Neutrophil (primary cell): ENCODE measurements at regions not wholly inside any gene's neighbourhood (a gene's known extent, or its start where the extent isn't known, plus 50 kb on each side); places are given as distances from the start of the nearest gene placed in this dataset.

Experiments
- H3K27ac ChIP-seq: fragments of 200-600 bp; sonication (generic); 2 replicates; pipeline ENCODE4 v1.5.1; 2016; ENCODE audit warnings: mild to moderate bottlenecking, moderate library complexity
- H3K27me3 ChIP-seq: fragments of 200-600 bp; sonication (generic); 2 replicates; pipeline ENCODE4 v1.6.0; 2016; ENCODE audit warnings: mild to moderate bottlenecking
- H3K36me3 ChIP-seq: fragments of 200-600 bp; sonication (generic); 2 replicates; pipeline ENCODE4 v1.5.1; 2017
- H3K4me1 ChIP-seq, 2 experiments: fragments of 200-600 bp in 1 of 2; sonication (generic) in 1 of 2; 1 replicate in 1 of 2; 2 replicates in 1 of 2; pipeline versions ENCODE4 v1.5.1 to v1.6.1; 2013 to 2016; ENCODE audit warnings: low read depth in 1 of 2, low read length in 1 of 2, mild to moderate bottlenecking in 1 of 2, moderate library complexity in 1 of 2; ENCODE audit not compliant: control insufficient read depth in 1 of 2, insufficient read depth in 1 of 2
- H3K4me3 ChIP-seq, 2 experiments: fragments of 200-600 bp in 1 of 2; sonication (generic) in 1 of 2; 1 replicate in 1 of 2; 2 replicates in 1 of 2; pipeline ENCODE4 v1.5.1; 2013 to 2016; ENCODE audit warnings: low read depth in 1 of 2, low read length in 1 of 2, mild to moderate bottlenecking in 1 of 2, moderate library complexity in 1 of 2
- H3K9me3 ChIP-seq: fragments of 200-600 bp; sonication (generic); 2 replicates; pipeline ENCODE4 v1.5.1; 2016
- TF ChIP-seq, protein P1 (sequence below): fragments of 200-600 bp; sonication (generic); IDR thresholded peaks from 2 replicates; pipeline ENCODE4 v1.5.1; 2016; ENCODE audit warnings: antibody characterized with exemption

DNA sequence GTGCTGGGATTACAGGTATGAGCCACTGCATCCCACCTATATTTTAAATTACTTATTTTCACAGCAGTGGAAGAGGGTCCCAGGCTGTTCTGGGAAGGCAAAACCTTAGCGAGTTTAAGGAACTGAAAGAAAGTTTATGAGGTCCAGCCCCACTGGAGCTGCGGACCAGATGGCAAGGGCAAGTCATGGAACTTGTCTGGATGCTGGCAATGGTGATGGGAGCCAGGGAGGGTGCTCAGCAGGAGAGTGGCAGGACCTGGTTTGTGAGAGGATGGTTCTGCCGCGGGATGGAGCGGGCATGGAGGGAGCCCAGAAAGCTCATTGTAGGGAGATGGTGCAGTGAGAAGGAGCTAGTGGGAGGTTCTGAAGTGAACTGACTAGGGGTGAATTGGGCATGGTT lies 50.6 kb upstream of the SLC45A1 start:
- Histone ChIP-seq H3K4me1 (no peaks in the 10 kb centered on the region), H3K27me3 (peaks cover 17% of the 10 kb centered on the region), H3K9me3 (no peaks in the 10 kb centered on the region), H3K36me3 (no peaks in the 10 kb centered on the region), H3K27ac (no peak overlapping the region), H3K4me3 (no peak overlapping the region)
- TF ChIP-seq, protein P1, sequence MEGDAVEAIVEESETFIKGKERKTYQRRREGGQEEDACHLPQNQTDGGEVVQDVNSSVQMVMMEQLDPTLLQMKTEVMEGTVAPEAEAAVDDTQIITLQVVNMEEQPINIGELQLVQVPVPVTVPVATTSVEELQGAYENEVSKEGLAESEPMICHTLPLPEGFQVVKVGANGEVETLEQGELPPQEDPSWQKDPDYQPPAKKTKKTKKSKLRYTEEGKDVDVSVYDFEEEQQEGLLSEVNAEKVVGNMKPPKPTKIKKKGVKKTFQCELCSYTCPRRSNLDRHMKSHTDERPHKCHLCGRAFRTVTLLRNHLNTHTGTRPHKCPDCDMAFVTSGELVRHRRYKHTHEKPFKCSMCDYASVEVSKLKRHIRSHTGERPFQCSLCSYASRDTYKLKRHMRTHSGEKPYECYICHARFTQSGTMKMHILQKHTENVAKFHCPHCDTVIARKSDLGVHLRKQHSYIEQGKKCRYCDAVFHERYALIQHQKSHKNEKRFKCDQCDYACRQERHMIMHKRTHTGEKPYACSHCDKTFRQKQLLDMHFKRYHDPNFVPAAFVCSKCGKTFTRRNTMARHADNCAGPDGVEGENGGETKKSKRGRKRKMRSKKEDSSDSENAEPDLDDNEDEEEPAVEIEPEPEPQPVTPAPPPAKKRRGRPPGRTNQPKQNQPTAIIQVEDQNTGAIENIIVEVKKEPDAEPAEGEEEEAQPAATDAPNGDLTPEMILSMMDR, result no peak

DNA sequence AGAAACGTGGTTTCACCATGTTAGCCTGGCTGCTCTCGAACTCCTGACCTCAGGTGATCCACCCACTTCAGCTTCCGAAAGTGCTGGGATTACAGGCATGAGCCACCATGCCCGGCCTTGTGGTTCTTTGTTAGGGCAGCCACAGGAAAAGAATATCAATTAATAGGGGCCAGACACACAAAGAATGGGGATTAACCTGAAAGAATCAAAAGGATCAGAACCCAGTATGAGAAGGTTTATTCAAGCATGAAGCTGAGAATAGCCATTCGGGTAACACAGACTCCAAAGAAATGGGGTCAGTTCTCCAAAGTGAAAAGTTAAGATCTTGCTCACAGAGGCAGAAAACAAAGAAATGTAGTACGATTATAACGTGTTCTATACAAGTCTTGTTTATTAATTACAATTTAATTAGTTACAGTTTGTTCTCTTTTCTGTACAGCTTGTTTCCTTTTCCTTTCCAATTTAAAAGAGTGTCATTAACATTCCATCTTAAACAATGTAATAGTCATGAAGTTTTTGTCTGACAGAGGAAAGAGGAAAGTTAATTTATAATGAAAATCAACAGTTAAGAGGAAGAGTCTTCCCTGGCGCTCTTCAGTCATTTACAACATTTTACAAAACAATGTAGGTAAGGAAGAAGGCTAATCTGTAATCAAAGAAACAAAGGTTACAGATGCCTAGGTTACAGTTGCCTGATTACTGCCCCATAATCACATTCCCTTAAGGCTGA lies 51.3 kb upstream of the SLC45A1 start:
- Histone ChIP-seq H3K4me3 (no peak overlapping the region), H3K36me3 (no peaks in the 10 kb centered on the region), H3K27me3 (peaks cover 17% of the 10 kb centered on the region), H3K9me3 (no peaks in the 10 kb centered on the region), H3K27ac (no peak overlapping the region), H3K4me1 (no peaks in the 10 kb centered on the region)
- TF ChIP-seq, protein P1, result no peak

DNA sequence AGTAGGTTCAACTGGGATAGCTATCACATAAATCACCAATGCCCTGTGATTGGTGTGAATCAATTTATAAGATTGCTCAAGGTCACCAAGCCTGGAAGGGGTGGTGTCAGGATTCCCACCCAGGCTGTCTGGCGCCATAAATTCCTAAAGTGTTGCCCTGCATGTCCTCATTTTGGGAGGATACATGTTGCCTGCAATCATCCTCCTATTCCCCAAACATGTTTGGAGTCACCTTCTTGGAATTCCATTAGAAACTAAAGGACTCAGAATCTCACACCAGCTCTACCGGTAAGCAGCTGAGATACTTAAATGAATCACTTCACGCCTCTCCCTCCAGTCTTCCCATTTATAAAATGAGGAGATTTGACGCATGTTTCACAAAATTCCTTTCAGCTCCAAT lies 54.1 kb upstream of the SLC45A1 start:
- Histone ChIP-seq H3K4me1 (no peaks in the 10 kb centered on the region), H3K4me3 (no peak overlapping the region), H3K27ac (no peak overlapping the region), H3K27me3 (peaks cover 11% of the 10 kb centered on the region), H3K9me3 (no peaks in the 10 kb centered on the region), H3K36me3 (no peaks in the 10 kb centered on the region)
- TF ChIP-seq, protein P1, result no peak

DNA sequence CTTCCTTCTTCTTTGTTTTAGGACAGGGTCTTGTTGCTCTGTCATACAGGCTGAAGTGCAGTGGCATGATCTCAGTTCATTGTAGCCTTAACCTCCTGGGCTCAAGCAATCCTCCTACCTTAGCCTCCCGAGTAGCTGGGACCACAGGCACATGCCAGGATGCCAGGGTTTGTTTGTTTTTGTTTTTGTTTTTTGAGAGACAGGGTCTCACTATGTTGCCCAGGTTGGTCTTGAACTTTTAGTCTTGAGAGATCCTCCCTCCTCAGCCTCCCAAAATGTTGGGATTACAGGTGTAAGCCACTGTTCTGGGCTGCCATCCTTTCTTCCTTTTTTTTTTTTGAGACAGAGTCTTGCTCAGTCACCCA lies 56.5 kb upstream of the SLC45A1 start:
- no peak overlapping the region for H3K4me3 ChIP-seq
- TF ChIP-seq, protein P1, result no peak
- no peaks in the 10 kb centered on the region for H3K9me3 ChIP-seq
- no peaks in the 10 kb centered on the region for H3K36me3 ChIP-seq
- peaks cover 24% of the 10 kb centered on the region for H3K27me3 ChIP-seq
- H3K27ac ChIP-seq, result no peak overlapping the region
- no peaks in the 10 kb centered on the region for H3K4me1 ChIP-seq

DNA sequence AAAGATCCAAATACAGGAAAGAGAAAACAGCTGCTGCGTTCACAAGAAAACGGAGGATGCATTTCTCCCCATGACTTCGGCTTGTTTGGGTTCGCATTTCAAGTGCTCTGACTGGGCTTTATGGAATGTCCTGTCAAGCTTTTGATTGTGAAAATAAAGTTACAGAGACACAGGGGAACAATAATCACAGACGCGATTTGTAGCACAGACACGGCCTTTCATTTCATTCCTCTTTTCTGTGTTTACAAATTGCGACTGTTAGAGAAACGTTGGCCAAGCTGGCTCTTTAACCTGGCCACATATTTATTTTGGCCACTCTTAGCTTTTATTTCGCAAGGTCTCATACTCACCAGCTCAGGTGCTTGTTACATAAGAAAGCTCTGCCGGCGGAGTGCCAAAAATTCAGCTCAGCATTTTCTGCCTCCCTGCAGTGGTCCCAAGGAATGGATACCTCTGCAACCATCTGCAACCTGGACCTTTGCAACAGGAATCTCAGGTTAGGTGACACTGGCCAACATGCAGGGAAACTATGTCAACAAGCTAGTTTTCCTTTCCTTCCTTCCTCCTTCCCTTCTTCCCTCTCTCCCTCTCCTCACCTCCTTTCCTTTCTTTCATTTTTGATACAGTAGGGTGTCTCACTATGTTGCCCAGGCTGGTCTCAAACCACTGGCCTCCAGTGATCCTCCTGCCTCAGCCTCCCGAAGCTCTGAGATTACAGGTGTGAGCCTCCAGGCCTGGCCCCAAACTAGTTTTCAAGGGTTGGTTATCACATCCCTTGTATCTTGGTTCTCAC lies 58.2 kb upstream of the SLC45A1 start:
- Histone ChIP-seq H3K4me1 (no peaks in the 10 kb centered on the region), H3K36me3 (no peaks in the 10 kb centered on the region), H3K27me3 (peaks cover 24% of the 10 kb centered on the region), H3K9me3 (no peaks in the 10 kb centered on the region), H3K27ac (no peak overlapping the region), H3K4me3 (no peak overlapping the region)
- TF ChIP-seq, protein P1, result no peak
